Upper lobe of right lung (tissue), 1 donor: ENCODE measurements at regions not wholly inside any gene's neighbourhood (a gene's known extent, or its start where the extent isn't known, plus 50 kb on each side); places are given as distances from the start of the nearest gene placed in this dataset.

Experiments used
- ATAC-seq: fragments of 200-7000 bp; cut with Tn5 transposase; one replicate; pipeline ENCODE4 v1.9.1; 2020; ENCODE audit warnings: mild to moderate bottlenecking, moderate library complexity
- DNase-seq: peaks from one replicate; pipeline ENCODE4 v3.0.0-alpha.2; 2020
- H3K27ac ChIP-seq: fragments of 200-600 bp; one replicate; pipeline ENCODE4 v1.8.0; 2022
- H3K27me3 ChIP-seq: fragments of 200-600 bp; one replicate; pipeline ENCODE4 v1.8.0; 2022; ENCODE audit warnings: mild to moderate bottlenecking
- H3K36me3 ChIP-seq: fragments of 200-600 bp; one replicate; pipeline ENCODE4 v1.8.0; 2022
- H3K4me1 ChIP-seq: fragments of 200-600 bp; one replicate; pipeline ENCODE4 v1.8.0; 2022
- H3K4me3 ChIP-seq: fragments of 200-600 bp; one replicate; pipeline ENCODE4 v1.8.0; 2022; ENCODE audit warnings: mild to moderate bottlenecking
- H3K9me3 ChIP-seq: fragments of 200-600 bp; one replicate; pipeline ENCODE4 v1.8.0; 2022
- CTCF ChIP-seq: fragments of 200-600 bp; IDR thresholded peaks from one replicate; pipeline ENCODE4 v1.8.0; 2022; ENCODE audit warnings: antibody characterized with exemption
- intact Hi-C: fragments of 100-400 bp; cut with DNase I; formaldehyde crosslinking; loops from one replicate; pipeline ENCODE4 v1.11.0; 2022
- donor health status: DM: no; HTN: yes; CAD: no; lungs with severe emphysema.

GRCh38 chr3:178485756-178486155, 50.5 kb upstream of the KCNMB2 start:
- DNase-seq (no peak), ATAC-seq (no peak)
- Histone ChIP-seq H3K27ac (no peak overlapping the region), H3K27me3 (no peaks in the 10 kb centered on the region), H3K4me1 (no peaks in the 10 kb centered on the region), H3K9me3 (no peaks in the 10 kb centered on the region), H3K4me3 (no peak overlapping the region), H3K36me3 (no peaks in the 10 kb centered on the region)
- no peak for TF ChIP-seq CTCF
- intact Hi-C loops: no loop called here
